H1 (cell line): ENCODE measurements at regions not wholly inside any gene's neighbourhood (a gene's known extent, or its start where the extent isn't known, plus 50 kb on each side); places are given as distances from the start of the nearest gene placed in this dataset.

ENCODE experiments used
- CTCF ChIP-seq, 3 experiments: IDR thresholded peaks; 1 replicate in 2 of 3; 2 replicates in 1 of 3; pipeline versions ENCODE4 v1.5.1 to v1.6.1; 2011; ENCODE audit warnings: low read length in 3 of 3, mild to moderate bottlenecking in 3 of 3, inconsistent platforms in 2 of 3, low read depth in 1 of 3, moderate library complexity in 1 of 3; ENCODE audit not compliant: insufficient read depth in 1 of 3; ENCODE audit errors: control extremely low read depth in 1 of 3
- GTF2F1 ChIP-seq: IDR thresholded peaks from 2 replicates; pipeline ENCODE4 v1.6.1; 2012; ENCODE audit warnings: low read depth, low read length, improper control_type of control experiment, borderline replicate concordance
- HDAC2 ChIP-seq, 2 experiments: fragments of 300-600 bp in 1 of 2; sonication (generic) in 1 of 2; IDR thresholded peaks; 2 replicates each; pipeline ENCODE4 v1.6.1; 2011 to 2012; ENCODE audit warnings: low read depth in 2 of 2, low read length in 2 of 2, mild to moderate bottlenecking in 2 of 2, moderate library complexity in 2 of 2, borderline replicate concordance in 1 of 2, inconsistent platforms in 1 of 2
- RAD21 ChIP-seq, 2 experiments: IDR thresholded peaks in 1 of 2; conservative IDR thresholded peaks in 1 of 2; 2 replicates each; pipeline ENCODE4 v1.6.1; 2011; ENCODE audit warnings: low read depth in 2 of 2, low read length in 2 of 2, improper control_type of control experiment in 1 of 2, inconsistent platforms in 1 of 2, mild to moderate bottlenecking in 1 of 2, moderate library complexity in 1 of 2
- RBBP5 ChIP-seq: IDR thresholded peaks from 2 replicates; pipeline ENCODE4 v1.7.1; 2012; ENCODE audit warnings: low read depth, mild to moderate bottlenecking, inconsistent platforms, low read length, moderate library complexity, borderline replicate concordance
- SP2 ChIP-seq: IDR thresholded peaks from 2 replicates; pipeline ENCODE4 v1.6.1; 2012; ENCODE audit warnings: mild to moderate bottlenecking, low read length, inconsistent platforms
- SUZ12 ChIP-seq: fragments of 200-600 bp; sonication (generic); IDR thresholded peaks from 2 replicates; pipeline ENCODE4 v1.6.1; 2012; ENCODE audit warnings: mild to moderate bottlenecking, inconsistent platforms, low read length, moderate library complexity, mixed read lengths
- ZNF274 ChIP-seq: IDR thresholded peaks from 2 replicates; pipeline ENCODE4 v1.7.0; 2012; ENCODE audit warnings: low read length, borderline replicate concordance; ENCODE audit errors: extremely low read depth

- TF ChIP-seq HDAC2 (IDR thresholded peaks at IDR 0.05; ENCODE audit: borderline replicate concordance in 1 of 2, low read depth in 2 of 2, low read length in 2 of 2) = no peak
- TF ChIP-seq RBBP5 = no peak
- no peak for TF ChIP-seq SP2
- no peak for TF ChIP-seq GTF2F1
- no peak for TF ChIP-seq RAD21 (IDR thresholded peaks at IDR 0.05 in 1 of 2, conservative IDR thresholded peaks at IDR 0.05 in 1 of 2; ENCODE audit: low read depth in 2 of 2, low read length in 2 of 2)
- TF ChIP-seq CTCF (IDR thresholded peaks at IDR 0.05; ENCODE audit: control extremely low read depth in 1 of 3, insufficient read depth in 1 of 3, low read depth in 1 of 3, low read length in 3 of 3) = no peak
- TF ChIP-seq ZNF274 = no peak
- no peak for TF ChIP-seq SUZ12
Observed at GRCh38 chr4:104417357-104417882, 77.3 kb downstream of the CXXC4 start.
